GM18517 (cell line): ENCODE measurements at regions not wholly inside any gene's neighbourhood (a gene's known extent, or its start where the extent isn't known, plus 50 kb on each side); places are given as distances from the start of the nearest gene placed in this dataset.
A peak's percentile ranks its signal among the peaks of the same experiment; 100 is the strongest.

Experiments
- ATAC-seq: cut with Tn5 transposase; IDR thresholded peaks from one replicate; pipeline ENCODE4 v1.9.1; 2021; ENCODE audit warnings: mild to moderate bottlenecking, moderate library complexity; ENCODE audit not compliant: unreplicated experiment

DNA sequence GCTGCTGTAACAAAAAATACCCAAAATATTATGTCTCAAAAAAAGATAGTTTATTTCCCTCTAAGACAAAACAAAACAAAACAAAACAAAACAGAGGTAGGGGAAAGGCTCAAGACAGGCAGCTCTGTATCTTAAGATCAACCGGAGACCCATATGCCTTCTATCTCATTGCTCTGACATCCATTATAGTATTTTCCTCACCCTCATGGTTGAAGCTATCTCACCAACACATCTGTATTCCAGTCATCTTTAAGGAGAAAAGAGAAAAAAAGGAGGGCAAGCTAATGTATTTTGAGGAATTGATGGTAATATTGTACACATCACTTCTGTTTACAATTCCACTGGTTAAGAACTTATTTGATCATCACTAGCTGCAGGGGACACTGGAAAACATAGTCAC lies 239.7 kb downstream of the ICOS start:
- no peak for ATAC-seq

DNA sequence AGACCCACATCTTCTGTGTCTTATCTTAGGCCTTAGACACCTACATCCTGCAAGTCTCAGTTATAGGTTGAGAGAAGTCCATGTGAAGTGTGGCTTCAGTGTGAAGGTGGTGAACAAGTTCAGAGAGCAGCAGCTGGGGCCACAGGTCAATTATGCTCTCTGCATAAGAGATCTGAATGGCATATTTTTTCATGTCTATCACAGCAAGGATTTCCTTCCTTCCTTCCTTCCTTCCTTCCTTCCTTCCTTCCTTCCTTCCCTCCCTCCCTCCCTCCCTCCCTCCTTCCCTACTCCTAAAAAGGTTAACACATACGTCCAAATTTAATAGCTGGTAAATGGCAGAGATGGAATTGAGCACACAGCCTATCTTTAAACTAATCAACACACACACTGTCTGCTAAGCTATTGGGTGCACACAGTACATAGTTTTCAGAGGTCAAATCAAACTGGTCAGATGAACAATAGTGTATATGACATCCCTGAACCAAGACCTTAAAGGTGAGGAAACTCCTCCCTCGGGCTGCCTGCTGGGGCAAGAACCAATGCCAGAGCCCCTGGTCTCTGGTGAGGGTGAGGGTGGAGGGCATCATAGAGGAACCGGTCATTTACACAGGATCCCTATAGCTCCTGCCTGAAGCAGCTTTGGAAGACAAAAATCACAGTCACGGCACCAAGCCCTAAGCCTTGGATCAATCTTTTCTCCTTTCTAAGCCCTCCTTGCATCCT lies 240.9 kb downstream of the ICOS start:
- peak; percentile 21 for ATAC-seq

DNA sequence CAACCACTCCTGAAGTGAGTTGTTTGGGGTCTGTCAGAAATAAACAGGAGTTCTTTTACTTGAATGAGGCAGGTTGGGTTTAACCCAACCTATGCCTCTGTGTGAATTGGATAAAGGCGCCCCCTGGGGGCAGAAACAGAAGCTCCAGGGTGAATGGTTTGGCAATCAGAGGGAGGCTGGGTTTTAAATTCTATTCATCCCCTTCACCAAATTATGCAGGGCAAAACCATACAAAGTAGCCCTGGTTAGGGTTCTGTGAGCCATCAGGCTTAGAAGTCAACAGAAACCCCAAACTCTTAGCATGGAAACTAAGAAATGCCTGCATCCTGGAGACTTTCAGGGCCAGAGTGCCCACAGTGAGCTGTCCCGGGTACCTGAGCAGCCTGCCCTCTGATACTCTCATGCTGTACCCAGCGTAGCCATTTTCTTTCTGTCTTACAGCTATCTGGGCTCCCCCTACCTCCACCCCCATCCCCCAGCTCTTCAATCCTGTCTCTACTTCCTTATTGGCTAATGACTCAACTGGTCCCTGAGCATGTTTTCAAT lies 241.5 kb downstream of the ICOS start:
- ATAC-seq, result peak; percentile 53

DNA sequence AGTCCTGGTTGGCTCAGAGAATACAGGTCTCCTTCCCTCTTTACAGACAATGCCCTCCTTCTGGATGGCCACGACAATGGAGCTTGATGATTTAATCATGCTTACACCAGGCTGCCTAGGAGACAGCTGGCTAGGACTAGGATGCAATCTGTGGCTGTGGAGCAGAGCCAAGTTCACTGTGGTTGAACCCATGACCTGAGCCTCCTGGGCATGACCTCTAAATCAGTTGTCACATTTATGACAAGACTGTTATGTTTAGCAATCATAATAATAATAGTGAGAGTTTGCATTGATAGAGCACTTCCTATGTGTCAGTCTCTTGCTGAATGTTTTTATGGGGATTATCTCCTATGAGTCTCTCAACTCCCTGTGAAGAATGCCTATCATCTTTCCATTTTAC lies 244.1 kb downstream of the ICOS start:
- ATAC-seq, result no peak

DNA sequence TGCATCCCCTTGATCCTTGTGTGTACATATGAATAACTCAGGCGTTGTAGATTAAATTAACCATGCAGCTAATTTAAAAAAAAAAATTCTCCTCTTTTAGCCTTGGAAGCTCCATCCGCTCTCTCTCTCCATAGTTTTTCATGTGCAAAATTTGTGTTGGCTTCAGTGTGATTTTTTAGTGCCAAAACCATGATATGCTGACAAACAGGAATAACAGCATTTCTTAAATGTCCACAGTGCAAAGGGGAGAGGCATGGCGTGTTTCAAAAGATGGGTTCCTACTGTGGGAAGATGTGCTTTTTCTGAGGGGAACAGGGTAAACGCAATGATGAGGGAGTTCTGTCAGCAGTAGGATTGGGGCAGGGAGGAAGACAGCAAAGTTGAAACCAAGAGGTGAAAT lies 247.0 kb downstream of the ICOS start:
- ATAC-seq, result no peak

DNA sequence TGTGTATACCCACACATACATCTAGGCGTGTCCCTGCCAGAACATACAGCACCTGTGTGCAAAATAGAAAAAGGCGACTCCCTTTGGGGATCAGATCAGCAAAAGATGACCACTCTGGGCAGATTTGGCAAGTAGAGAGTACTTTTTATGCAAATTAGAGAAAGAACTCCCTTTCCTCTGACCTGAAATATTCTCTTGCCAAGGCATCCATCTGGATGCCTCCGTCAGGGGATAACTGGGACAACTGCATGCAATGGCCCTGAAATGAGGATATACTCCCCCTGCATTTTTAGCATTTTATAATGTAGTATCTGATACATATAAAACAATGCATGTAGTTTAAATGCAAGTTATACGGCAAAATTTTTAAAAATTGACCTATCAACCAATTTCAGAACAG lies 247.7 kb downstream of the ICOS start:
- ATAC-seq, result no peak

DNA sequence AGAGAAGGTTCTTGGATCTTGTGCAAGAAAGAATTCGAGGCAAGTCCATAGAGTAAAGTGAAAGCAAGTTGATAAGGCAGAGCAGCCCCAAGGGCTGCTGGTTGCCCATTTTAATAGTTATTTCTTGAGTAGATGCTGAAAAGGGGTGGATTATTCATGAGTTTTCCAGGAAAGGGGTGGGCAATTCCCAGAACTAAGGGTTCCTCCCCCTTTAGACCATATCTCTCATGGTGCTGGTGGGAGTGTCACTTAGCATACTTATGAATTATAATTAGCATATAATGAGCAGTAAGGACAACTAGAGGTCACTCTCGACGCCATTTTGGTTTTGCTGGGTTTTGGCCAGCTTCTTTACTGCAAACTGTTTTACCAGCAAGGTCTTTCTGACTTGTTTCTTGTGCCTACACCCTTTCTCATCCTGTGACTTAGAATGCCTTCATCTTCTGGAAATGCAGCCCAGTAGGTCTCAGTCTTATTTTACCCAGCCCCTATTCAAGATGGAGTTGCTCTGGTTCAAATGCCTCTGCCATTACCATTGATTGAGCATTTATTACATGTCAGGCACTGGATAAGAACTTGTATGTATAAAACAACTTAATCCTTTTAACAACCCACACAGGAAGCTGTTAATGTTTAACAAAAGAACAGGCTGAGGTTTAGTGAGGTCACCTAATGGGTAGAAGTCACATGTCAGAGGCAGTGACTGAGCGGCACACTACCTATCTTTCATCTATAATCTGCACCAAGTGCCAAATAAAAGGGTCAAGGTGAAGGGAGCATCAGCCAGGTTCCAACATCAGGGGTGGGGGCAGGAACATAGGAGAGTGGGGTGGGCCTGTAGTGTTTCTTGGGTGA lies 250.9 kb downstream of the ICOS start:
- no peak for ATAC-seq

DNA sequence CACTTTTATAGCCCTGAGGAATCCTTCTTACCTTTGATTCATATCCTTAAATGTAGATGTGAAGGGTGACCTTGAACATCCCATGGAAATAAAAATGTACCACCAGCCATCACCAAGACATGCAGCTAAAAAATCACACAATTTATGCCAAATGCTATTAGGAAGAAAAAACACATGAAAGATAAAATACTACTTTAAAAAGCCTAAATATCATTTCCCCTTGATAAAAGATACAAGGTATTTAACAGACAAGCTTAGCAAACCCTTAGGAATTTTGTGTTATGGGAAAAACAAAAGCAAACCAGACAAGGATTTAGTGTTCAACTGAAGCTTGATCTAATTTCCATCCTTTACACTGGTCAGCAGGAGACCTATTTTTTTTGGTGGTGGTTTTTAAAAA lies 255.0 kb downstream of the ICOS start:
- no peak for ATAC-seq

DNA sequence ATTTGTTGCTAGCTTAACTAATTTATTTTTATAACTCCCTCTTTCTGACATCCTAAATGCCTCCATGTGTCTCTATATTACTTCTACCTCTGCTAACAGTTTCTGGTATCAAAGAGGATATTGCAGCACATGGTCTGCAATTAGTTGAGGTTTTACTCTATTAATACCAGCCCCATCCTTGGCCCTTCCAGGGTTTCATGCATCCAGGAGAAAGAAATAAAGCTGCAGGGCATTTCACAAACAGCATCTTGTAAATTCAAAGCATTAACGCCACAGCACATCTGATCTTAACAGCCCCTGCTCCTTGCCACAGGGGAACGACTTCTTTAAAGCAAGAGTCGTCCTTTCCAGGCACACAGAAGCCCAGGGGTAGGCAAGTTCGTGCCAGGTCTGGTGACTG lies 258.9 kb downstream of the ICOS start:
- no peak for ATAC-seq

DNA sequence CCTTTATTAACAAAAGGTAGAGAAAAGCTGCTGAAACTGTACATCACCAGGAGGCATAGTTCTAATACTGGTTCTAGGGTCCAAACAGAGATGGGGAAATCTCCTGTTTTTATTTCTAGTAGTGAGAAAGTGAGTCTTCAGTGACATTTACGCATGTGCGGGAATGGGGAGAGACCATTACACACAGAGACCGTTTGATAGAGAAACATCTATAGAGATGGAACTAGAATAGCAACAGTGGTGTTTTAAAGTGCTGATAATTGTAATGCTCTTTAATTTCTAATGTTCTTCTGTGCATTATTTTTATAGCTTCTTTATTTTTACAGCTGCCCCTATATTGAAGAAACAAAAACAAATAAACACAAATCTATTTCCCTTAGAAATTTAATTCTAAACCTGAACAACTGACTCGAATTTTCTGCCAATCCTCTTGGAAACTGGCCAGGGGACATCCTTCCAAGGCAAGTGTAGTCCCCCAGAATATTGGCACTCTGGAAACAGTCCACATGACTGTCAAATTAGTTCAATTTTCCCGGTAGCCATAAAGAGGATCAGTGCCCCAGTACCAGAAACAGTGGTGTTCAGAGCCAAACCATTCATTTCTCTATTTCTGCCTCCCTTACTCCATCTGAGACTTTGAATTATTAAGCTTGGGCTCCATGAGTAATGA lies 260.9 kb downstream of the ICOS start:
- no peak for ATAC-seq

DNA sequence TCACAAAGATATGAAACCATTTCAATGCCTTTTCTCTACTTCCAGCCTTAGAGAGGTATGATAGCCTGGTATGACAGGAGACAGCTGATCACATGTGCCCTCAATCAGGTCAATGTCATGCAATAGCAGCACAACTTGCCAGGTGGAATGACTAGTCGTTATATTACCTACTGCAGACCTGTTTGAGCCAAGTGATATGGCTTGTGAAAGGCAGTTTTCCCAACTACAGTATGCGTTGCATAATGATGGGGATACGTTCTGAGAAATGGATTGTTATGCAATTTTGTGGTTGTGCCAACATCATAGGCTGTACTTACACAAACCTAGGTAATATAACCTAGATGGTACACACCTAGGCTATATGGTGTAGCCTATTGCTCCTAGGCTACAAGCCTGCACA lies 262.8 kb downstream of the ICOS start:
- no peak for ATAC-seq

DNA sequence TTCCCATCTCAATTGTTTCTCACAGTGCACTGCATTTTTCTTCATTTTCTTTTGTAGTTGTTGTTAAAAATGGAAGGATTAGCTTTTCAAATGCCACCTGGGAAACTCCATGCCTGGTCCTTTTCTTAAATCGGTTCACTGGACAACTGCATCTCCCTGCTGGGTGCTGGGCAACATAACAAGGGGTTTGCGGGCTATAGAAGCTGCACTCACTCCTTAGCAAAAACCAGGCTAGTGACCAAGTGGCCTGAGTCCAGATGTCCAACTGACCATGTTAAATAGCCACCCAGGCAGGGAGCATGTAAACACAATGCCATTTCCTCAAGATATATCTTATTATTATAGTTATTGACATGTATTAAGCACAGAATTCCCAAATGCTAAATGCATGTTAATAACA lies 264.9 kb downstream of the ICOS start:
- ATAC-seq, result no peak

DNA sequence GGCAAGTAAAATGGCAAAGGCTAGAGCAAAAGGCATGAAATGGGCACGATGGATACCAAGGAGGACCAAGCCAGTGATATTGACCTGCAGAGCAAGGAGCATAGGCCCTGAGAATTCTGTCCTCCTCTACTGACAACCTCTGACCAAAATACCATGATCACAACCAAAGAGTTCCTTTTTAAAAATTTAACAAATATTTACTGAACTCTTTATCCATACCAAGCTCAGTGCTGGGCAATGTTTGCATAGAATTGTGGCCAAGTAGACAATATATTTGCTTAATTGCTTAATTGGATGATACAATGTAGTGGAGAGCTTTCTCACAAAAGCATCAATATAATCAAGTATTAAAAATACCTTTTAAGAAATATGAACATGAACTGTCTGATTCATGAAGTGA lies 265.7 kb downstream of the ICOS start:
- ATAC-seq, result no peak

DNA sequence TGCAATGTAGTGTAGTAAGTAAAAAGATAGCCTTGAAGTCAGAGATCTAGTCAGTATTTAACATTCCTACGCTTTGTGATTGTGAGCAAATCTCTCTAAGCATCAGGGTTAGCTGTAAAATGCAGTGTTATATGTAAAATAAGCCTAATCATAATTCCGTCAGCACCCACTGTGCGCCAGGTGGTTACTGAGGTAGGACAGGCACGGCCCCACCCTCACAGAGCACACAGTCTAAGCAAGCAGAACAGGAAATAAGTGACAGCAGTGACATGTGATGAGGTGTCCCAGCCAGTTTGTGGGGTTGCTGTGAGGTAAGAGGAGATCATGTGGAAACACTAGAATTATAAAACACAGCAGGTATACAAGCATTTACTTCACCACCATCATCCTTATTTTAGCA lies 267.1 kb downstream of the ICOS start:
- no peak for ATAC-seq

DNA sequence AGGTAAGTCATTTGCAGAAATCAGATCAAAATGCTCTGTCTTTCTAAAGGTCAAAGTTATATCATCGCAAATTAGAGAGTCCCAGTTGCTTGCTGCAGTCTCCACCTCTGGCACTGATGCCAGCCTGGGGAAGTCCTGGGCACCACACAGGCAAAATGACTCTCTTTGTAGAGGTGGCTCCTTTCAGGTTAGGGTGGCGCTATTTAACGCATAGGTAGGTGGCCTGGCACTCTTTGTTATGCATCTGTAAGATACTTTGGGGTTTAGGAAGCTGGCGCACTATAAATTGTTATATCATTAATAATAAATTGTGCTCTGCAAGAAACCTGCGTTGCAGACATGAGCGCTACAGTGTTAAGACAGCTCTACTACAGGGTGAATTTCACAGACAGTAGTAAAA lies 268.5 kb downstream of the ICOS start:
- no peak for ATAC-seq

DNA sequence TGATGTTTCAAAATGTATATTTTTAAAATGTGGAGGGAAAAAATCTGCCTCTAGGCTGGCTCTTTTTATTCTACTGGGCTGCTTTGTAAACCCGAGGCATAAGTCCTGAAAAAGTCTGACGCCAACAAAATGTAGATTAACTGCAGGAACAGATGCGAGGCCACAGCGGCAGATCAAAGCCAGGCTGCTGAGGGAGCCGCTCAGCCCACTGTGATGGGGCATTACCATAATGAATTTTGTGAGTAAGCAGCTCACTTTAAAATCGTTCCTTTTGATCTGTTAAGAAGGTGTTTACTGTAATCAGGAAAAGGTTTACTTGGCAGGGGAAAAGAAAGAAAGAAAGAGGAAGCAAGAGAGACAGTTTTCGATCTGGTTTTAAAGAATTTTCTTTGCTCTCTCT lies 269.0 kb downstream of the ICOS start:
- ATAC-seq, result no peak

DNA sequence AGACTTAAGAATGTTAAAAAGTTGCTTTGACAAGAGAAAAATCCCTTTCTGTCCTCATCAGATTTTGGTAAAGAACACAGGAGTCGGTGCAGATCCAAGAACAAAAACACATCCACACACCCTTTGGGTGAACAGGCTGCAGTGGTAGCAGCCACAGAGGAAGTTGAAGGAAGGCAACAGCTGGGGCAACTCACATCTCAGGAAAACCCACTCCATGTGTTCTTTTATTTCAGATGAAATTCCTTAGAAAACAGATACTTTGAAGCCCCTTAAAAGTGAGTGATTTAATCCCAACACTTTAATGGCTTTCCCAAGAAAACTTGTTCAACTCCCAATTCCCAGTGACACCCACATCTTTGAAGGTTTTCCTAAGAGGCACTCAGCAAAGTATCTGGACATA lies 271.3 kb downstream of the ICOS start:
- no peak for ATAC-seq

DNA sequence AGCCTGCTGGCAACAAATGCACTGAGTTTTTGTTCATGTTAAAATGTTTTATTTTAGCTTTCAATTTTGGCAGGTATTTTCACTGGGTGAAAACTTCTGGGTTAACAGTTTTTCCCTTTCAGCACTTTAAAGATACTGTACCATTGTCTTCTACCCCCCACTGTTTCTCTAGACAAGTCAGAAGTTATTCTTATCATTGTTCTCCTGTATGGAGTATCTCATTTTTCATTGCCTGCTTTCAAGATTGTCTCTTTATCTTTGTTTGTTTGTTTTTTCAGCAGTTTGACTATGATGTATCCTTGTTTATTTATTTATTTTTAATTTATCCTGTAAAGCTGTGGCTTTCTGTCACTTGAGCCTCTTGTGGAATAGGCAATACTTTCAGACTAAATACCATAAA lies 277.0 kb downstream of the ICOS start:
- no peak for ATAC-seq

DNA sequence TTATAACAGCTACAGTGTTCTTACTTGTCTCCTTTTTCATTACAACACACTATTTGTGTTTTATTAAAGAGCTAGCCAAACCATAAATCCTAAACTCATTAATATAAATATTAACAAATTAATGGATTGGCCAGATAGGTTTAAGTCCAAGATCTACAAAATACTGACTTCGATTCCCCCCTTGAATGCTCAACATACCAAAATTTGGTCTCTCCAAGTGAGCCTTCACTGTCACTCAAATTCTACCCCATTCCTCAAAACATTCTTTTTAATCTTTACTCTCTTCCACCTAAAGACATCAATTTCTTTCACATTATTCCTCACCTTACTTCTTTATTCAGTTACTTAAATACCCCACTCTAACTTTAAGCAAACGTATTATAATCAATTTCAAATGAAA lies 281.5 kb downstream of the ICOS start:
- no peak for ATAC-seq

DNA sequence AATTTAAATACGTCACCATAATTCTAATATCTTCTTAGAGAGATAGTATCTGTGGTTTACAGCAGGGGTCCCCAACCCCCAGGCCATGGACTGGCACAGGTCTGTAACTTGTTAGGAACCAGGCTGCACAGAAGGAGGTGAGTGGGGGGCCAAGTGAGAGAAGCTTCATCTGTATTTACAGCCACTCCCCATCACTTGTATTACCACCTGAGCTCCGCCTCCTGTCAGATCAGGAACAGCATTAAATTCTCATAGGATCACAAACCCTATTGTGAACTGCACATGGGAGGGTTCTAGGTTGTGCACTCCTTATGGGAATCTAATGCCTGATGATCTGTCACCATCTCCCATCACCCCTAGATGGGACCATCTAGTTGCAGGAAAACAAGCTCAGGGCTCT lies 282.6 kb downstream of the ICOS start:
- no peak for ATAC-seq

DNA sequence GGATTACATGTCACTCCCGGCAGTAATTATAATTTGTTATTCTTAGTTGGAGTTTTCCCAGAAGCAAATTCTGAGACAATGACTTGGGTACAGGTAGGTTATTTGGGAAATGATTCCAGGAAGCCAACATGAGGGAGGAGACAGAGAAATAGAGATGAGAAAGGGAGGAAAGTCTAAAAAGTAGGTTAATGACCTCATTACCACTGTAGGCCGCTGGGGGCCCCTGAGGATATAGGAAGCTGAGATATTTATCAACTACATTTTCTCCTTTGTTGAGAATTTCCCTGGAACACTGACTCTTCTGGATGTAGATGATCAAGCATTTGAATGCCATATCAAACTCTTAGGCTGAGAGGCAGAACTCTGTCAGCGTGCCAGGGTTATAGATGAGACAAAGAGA lies 284.3 kb downstream of the ICOS start:
- ATAC-seq, result no peak

DNA sequence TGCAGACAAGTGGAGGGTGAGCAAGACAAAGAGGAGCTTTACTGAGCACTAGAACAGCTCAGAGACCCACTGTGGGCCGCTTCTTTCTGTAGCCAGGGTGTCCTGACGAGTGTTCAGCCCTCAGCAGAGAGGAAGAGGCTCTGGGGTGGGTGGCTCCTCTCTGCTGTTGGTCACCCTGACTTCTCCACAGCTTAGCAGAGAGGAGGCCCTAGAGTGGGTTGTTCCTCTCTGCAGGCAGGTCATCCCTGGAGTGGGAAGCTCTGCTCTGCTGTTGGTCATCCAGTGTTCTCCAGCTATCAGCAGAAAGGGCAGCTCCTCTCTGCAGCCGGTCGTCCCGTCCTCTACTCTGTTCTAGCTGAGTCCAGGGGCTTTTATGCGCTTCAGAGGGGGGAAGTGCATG lies 286.5 kb downstream of the ICOS start:
- ATAC-seq, result no peak
